HL-60 (cell line): ENCODE measurements at regions not wholly inside any gene's neighbourhood (a gene's known extent, or its start where the extent isn't known, plus 50 kb on each side); places are given as distances from the start of the nearest gene placed in this dataset.

Experiments
- DNase-seq, 2 experiments: peaks; one replicate each; pipeline ENCODE4 v3.0.0-alpha.2; 2010 to 2020; ENCODE audit warnings: low read depth in 1 of 2, low spot score in 1 of 2
- H3K27ac ChIP-seq: fragments of 250-450 bp; sonication (Bioruptor Pico); replicated peaks from 2 replicates; pipeline ENCODE4 v1.5.1; 2020; ENCODE audit warnings: mild to moderate bottlenecking, moderate library complexity
- H3K27me3 ChIP-seq: fragments of 250-450 bp; sonication (Bioruptor Pico); 2 replicates; pipeline ENCODE4 v1.5.1; 2021; ENCODE audit warnings: mild to moderate bottlenecking, moderate library complexity; ENCODE audit not compliant: insufficient read depth, poor library complexity, severe bottlenecking
- H3K4me3 ChIP-seq: replicated peaks from 2 replicates; pipeline ENCODE4 v1.5.1; 2011; ENCODE audit warnings: mild to moderate bottlenecking, control low read depth, low read length; ENCODE audit not compliant: insufficient read depth
- CTCF ChIP-seq: IDR thresholded peaks from one replicate; pipeline ENCODE4 v1.5.1; 2011; ENCODE audit warnings: low read length, control low read depth, inconsistent platforms; ENCODE audit not compliant: insufficient read depth
- GABPA ChIP-seq: IDR thresholded peaks from 2 replicates; pipeline ENCODE4 v1.6.1; 2012; ENCODE audit warnings: low read depth
- POLR2AphosphoS5 ChIP-seq: IDR thresholded peaks from 2 replicates; pipeline ENCODE4 v1.6.1; 2012; ENCODE audit warnings: low read depth
- REST ChIP-seq: IDR thresholded peaks from 2 replicates; pipeline ENCODE4 v1.6.1; 2012; ENCODE audit warnings: low read depth; ENCODE audit not compliant: insufficient replicate concordance
- SPI1 ChIP-seq: IDR thresholded peaks from 2 replicates; pipeline ENCODE4 v1.6.1; 2012; ENCODE audit warnings: low read depth, mild to moderate bottlenecking, borderline replicate concordance

DNA sequence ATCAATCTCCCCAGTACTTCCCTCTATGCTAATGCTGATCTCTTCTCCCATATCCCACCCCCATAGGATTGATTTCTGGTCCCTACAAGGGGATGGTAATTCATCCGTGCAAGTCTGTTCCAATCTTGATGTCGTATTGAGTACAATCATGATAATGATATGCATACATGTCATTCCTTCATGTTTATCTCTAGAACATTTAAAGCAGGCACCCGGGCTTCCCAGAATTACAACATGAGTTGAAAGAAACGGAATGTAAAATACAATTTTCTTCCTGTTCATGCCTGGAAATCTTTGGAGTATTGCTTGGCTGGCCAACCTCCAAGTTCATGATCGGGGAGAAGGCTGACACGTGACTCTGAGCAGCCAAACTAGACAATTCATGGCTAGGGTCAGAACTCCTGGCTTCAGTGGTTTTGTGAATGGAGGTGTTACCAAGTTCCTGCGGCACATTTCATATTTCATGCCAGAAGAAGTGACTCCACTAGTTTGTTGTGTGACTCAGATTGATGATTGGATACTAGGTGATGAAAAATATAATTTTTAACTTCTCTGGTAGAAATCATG, 66.6 kb downstream of the C9orf152 start:
- TF ChIP-seq GABPA, result no peak
- no peak for TF ChIP-seq CTCF
- TF ChIP-seq REST, result no peak
- TF ChIP-seq POLR2AphosphoS5, result no peak
- TF ChIP-seq SPI1, result no peak
- H3K4me3 ChIP-seq, result no peak overlapping the region
- H3K27ac ChIP-seq, result no peak overlapping the region
- DNase-seq, result no peak
- no peaks in the 10 kb centered on the region for H3K27me3 ChIP-seq

- TF ChIP-seq SPI1 (no peak), CTCF (no peak), GABPA (no peak), POLR2AphosphoS5 (no peak), REST (no peak)
- H3K27ac ChIP-seq, result no peak overlapping the region
- no peaks in the 10 kb centered on the region for H3K27me3 ChIP-seq
- no peak for DNase-seq
- H3K4me3 ChIP-seq, result no peak overlapping the region
These were observed 65.7 kb downstream of the C9orf152 start for GRCh38 chr9:110142253-110142652.

DNA sequence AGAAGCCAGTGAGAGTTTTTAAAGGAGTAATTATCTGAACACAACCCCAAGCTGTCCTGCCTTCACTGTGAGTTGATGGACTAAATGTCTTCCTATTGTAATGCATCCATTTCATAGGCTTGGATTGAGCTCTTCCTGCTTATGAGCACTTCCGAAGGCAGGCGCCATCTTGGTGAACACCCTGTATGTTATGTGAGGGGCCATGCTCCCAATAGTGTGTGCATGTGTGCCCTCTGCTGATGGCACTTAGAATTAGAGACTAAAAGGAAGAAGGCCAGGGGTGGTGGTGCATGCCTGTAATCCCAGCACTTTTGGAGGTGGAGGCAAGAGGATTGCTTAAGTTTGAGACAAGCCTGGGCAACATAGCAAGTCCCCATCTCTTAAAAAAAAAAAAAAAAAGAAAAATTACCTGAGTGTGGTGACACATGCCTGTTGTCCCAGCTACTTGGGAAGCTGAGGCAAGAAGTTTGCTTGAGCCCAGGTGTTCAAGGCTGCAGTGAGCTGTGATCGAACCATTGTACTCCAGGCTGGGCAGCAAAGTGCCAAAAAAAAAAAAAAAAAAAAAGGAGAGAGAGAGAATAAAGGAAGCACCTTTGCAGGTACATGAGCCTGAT, 65.0 kb downstream of the C9orf152 start:
- no peaks in the 10 kb centered on the region for H3K27me3 ChIP-seq
- DNase-seq, result peak; percentile 24 to 35
- H3K27ac ChIP-seq, result no peak overlapping the region
- H3K4me3 ChIP-seq, result no peak overlapping the region
- TF ChIP-seq REST, result no peak
- TF ChIP-seq CTCF, result no peak
- no peak for TF ChIP-seq POLR2AphosphoS5
